ENCODE measurements at regions not wholly inside any gene's neighbourhood (a gene's known extent, or its start where the extent isn't known, plus 50 kb on each side); places are given as distances from the start of the nearest gene placed in this dataset.

DNA sequence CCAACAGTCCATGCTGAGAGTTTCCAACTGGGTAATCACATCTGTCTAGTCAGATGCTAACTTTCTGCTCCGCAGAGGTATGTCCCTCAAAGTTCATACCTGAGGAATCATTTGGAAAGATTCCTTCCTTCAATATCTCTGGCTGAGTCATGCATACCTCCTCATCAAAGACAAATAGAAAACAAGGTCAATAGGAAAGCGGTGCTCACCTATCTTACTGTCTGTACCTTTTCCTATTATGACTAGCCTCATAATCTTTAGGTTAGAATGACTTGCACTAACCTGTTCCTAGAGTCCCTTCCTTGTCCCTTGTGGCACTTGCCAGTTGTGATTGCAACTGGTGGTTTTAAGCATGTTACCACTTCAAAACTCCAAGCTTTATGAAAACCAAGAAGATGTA, 78.2 kb upstream of the PTPRK start:
- Histone ChIP-seq H3K4me3 (ENCODE audit: low read depth, low read length) (no peak overlapping the region), H3K27me3 (ENCODE audit: control insufficient read depth, insufficient read depth, low read length) (no peaks in the 10 kb centered on the region), H3K27ac (ENCODE audit: low read depth, low read length) (no peak overlapping the region), H3K9me3 (ENCODE audit: control insufficient read depth, insufficient read depth, low read length) (no peaks in the 10 kb centered on the region)
- DNase-seq (ENCODE audit: low read depth, low spot score): no peak
- TF ChIP-seq, protein P1, sequence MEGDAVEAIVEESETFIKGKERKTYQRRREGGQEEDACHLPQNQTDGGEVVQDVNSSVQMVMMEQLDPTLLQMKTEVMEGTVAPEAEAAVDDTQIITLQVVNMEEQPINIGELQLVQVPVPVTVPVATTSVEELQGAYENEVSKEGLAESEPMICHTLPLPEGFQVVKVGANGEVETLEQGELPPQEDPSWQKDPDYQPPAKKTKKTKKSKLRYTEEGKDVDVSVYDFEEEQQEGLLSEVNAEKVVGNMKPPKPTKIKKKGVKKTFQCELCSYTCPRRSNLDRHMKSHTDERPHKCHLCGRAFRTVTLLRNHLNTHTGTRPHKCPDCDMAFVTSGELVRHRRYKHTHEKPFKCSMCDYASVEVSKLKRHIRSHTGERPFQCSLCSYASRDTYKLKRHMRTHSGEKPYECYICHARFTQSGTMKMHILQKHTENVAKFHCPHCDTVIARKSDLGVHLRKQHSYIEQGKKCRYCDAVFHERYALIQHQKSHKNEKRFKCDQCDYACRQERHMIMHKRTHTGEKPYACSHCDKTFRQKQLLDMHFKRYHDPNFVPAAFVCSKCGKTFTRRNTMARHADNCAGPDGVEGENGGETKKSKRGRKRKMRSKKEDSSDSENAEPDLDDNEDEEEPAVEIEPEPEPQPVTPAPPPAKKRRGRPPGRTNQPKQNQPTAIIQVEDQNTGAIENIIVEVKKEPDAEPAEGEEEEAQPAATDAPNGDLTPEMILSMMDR (IDR thresholded peaks at IDR 0.05; ENCODE audit: low read depth, low read length): no peak
- ChIA-PET CTCF (no interaction called here), POLR2A (no interaction called here)

DNA sequence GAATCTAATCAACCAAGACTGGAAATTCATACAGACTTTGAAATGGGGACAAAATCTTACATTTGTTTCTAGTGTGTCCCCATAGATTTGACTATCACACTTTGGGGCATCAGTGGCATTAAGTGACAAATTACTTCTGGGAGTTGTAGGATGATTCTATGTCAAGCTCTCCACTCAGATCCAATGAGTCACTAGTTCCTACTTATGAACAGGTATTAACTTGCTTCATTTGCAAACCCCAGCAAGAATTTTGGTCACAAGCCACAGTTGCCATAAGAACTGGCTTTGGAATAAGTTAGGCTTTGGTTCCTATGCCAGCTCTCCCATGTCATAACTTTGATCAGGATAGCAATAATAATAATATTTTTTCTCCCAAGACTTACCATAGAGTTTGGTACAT, 77.6 kb upstream of the PTPRK start:
- Histone ChIP-seq H3K4me3 (ENCODE audit: low read depth, low read length) (no peak overlapping the region), H3K9me3 (ENCODE audit: control insufficient read depth, insufficient read depth, low read length) (no peaks in the 10 kb centered on the region), H3K27ac (ENCODE audit: low read depth, low read length) (no peak overlapping the region), H3K27me3 (ENCODE audit: control insufficient read depth, insufficient read depth, low read length) (no peaks in the 10 kb centered on the region)
- no peak for DNase-seq (ENCODE audit: low read depth, low spot score)
- POLR2A ChIA-PET: no interaction called here
- TF ChIP-seq, protein P1 (IDR thresholded peaks at IDR 0.05; ENCODE audit: low read depth, low read length): no peak
- CTCF ChIA-PET: no interaction called here

DNA sequence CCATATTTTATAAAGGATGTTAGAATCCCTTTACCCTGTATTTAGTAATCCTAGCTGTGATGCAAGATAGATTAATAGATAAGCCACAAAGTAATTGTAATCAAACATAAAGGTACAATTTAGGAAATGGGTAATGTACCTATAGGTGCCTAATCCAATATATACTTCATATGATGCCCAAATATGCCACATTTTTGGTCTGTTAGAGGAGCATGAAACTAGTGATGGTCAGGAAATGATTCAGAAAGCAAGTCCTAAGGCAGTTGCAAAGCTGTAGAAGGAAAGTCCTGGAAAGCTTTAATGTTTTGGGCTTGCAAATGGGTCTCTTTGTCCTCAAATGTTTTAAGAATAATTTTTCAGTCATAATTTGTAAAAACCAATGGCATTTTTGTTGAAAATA, 76.6 kb upstream of the PTPRK start:
- Histone ChIP-seq H3K27ac (ENCODE audit: low read depth, low read length) (no peak overlapping the region), H3K4me3 (ENCODE audit: low read depth, low read length) (no peak overlapping the region), H3K9me3 (ENCODE audit: control insufficient read depth, insufficient read depth, low read length) (no peaks in the 10 kb centered on the region), H3K27me3 (ENCODE audit: control insufficient read depth, insufficient read depth, low read length) (no peaks in the 10 kb centered on the region)
- CTCF ChIA-PET: no interaction called here
- no peak for DNase-seq (ENCODE audit: low read depth, low spot score)
- TF ChIP-seq, protein P1 (IDR thresholded peaks at IDR 0.05; ENCODE audit: low read depth, low read length): no peak
- POLR2A ChIA-PET: no interaction called here

DNA sequence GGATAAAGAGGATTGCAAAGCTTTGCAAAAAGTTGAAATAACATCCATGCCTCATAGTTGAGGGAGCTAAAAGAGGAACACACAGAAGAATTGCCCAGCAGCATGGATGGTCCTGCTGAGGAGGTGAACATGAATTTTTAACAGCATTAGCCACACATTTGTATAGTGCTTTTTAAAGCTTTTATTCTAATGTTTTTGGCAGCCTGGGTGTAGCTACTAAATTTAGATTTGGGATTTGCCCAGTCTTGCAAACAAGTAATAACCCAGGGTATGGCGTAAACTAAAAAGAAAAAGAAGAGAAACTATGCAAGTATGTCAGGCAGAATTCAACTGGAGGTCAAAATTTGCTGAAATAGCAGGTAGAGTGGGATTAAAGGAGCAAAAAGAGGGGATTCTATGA, 75.1 kb upstream of the PTPRK start:
- DNase-seq (ENCODE audit: low read depth, low spot score): no peak
- ChIA-PET CTCF (no interaction called here), POLR2A (interaction anchor here (0.6 kb wide), 1 partner anchor 101 kb away, joined by 8 read pairs; no protein-coding TSS in a partner anchor)
- no peaks in the 10 kb centered on the region for H3K9me3 ChIP-seq (ENCODE audit: control insufficient read depth, insufficient read depth, low read length)
- no peak overlapping the region for H3K4me3 ChIP-seq (ENCODE audit: low read depth, low read length)
- TF ChIP-seq, protein P1 (IDR thresholded peaks at IDR 0.05; ENCODE audit: low read depth, low read length): no peak
- no peaks in the 10 kb centered on the region for H3K27me3 ChIP-seq (ENCODE audit: control insufficient read depth, insufficient read depth, low read length)
- no peak overlapping the region for H3K27ac ChIP-seq (ENCODE audit: low read depth, low read length)

DNA sequence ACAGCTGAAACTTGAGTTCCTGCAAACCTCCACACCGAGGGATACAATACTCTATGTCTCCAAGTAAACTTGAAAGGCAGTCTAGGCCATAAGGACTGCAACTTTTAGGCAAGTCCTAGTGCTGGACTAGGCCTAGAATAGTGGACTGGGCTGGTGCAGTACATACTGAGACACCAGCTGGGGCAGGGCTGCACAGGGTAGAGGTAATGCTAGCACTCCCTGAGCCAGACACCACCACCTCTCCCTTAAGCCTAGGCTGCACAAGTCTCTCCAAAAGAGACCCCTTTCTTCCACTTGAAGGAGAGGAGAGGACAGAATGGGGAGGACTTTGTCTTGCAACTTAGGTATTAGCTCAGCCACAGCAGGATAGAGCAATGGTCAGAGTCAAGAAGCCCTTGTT, 65.7 kb upstream of the PTPRK start:
- no peaks in the 10 kb centered on the region for H3K27me3 ChIP-seq (ENCODE audit: control insufficient read depth, insufficient read depth, low read length)
- DNase-seq (ENCODE audit: low read depth, low spot score): no peak
- no peak overlapping the region for H3K27ac ChIP-seq (ENCODE audit: low read depth, low read length)
- TF ChIP-seq, protein P1 (IDR thresholded peaks at IDR 0.05; ENCODE audit: low read depth, low read length): no peak
- no peaks in the 10 kb centered on the region for H3K9me3 ChIP-seq (ENCODE audit: control insufficient read depth, insufficient read depth, low read length)
- no peak overlapping the region for H3K4me3 ChIP-seq (ENCODE audit: low read depth, low read length)
- ChIA-PET CTCF (no interaction called here), POLR2A (no interaction called here)

Measured in AG04450 (cell line).